ENCODE measurements at regions not wholly inside any gene's neighbourhood (a gene's known extent, or its start where the extent isn't known, plus 50 kb on each side); places are given as distances from the start of the nearest gene placed in this dataset.

DNA sequence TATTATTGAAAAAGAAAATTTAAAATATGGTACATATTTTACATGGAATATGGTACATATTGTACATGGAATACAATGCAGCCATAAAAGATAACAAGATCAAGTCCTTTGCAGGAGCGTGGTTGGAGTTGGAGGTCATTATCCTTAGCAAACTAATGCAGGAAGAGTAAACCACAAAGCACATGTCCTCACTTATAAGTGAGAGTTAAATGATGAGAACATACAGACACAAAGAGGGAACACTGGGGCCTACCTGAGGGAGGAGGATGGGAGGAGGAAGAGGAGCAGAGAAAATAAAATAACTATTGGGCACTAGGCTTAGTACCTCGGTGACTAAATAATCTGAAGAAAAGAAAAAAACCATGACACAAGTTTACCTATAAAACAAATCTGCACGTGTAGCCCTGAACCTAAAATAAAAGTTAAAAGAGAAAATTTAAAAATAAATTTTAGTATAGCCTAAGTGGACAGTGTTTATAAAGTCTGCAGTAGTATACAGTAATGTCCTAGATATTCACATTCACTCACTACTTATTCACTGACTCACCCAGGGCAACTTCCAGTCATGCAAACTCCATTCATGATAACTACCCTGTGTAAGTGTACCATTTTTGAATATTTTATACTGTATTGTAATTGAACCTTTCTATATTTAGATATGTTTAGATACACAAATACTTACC is 204.4 kb downstream of the FAM76B start:
- Histone ChIP-seq H3K27me3 (ENCODE audit: insufficient read depth, low read length) (no peaks in the 10 kb centered on the region), H3K79me2 (ENCODE audit: insufficient read depth, low read length) (no peaks in the 10 kb centered on the region), H2AK5ac (ENCODE audit: insufficient read length, low read length) (no peak overlapping the region), H2BK12ac (ENCODE audit: insufficient read length, low read depth, low read length) (no peak overlapping the region), H3K4me1 (ENCODE audit: insufficient read depth, low read length) (no peaks in the 10 kb centered on the region), H3K4me2 (ENCODE audit: insufficient read depth, insufficient read length, low read length) (no peak overlapping the region), H2BK5ac (ENCODE audit: insufficient read length, low read length) (no peak overlapping the region), H2BK120ac (ENCODE audit: low read depth, low read length, poor library complexity, severe bottlenecking) (no peak overlapping the region), H3K23me2 (ENCODE audit: insufficient read length, low read depth, low read length, poor library complexity, severe bottlenecking) (no peaks in the 10 kb centered on the region), H3K14ac (ENCODE audit: insufficient read depth, low read length) (no peak overlapping the region), H3K27ac (ENCODE audit: insufficient read length, low read depth, low read length) (no peak overlapping the region), H3T11ph (ENCODE audit: low read length) (no peak overlapping the region), H4K91ac (ENCODE audit: insufficient read length, low read depth, low read length) (no peak overlapping the region), H4K20me1 (ENCODE audit: control insufficient read depth, insufficient read depth, insufficient read length) (no peaks in the 10 kb centered on the region), H3K9me3 (ENCODE audit: control insufficient read depth, low read depth, low read length) (no peaks in the 10 kb centered on the region), H4K8ac (replicated peaks; ENCODE audit: insufficient read length, low read depth, low read length) (no peak overlapping the region), H3K23ac (ENCODE audit: insufficient read length, low read depth, low read length) (no peak overlapping the region), H3K56ac (ENCODE audit: insufficient read length, low read depth, low read length) (no peak overlapping the region), H2BK15ac (ENCODE audit: low read depth, low read length) (no peak overlapping the region), H3K18ac (ENCODE audit: insufficient read length, low read depth, low read length) (no peak overlapping the region), H2AFZ (ENCODE audit: low read length) (no peak overlapping the region), H3K9ac (ENCODE audit: extremely low read depth, insufficient read length, low read length) (no peak overlapping the region), H3K4ac (ENCODE audit: low read depth, low read length) (no peak overlapping the region), H4K5ac (ENCODE audit: insufficient read length, low read depth, low read length) (no peak overlapping the region), H2BK20ac (ENCODE audit: low read depth, low read length, poor library complexity, severe bottlenecking) (no peak overlapping the region), H3K79me1 (ENCODE audit: insufficient read depth, low read depth, low read length, poor library complexity, severe bottlenecking) (no peaks in the 10 kb centered on the region)
- H3K9me3 Mint-ChIP-seq: no peaks in the 10 kb centered on the region
- H3K27ac Mint-ChIP-seq: no peak overlapping the region
- H3K36me3 Mint-ChIP-seq (ENCODE audit: insufficient read depth in 1 of 3, low read depth in 3 of 3): no peaks in the 10 kb centered on the region
- no peak overlapping the region for H3K4me3 Mint-ChIP-seq
- no CpG with 5 or more reads among the region's 3 CpGs for WGBS (ENCODE audit: extremely low coverage, insufficient read length, low lambda C conversion rate)
- H3K27me3 Mint-ChIP-seq (ENCODE audit: low read depth): no peaks in the 10 kb centered on the region
- H3K4me1 Mint-ChIP-seq: peaks cover 4% of the 10 kb centered on the region in 2 experiments
- DNase-seq: no peak
- TF ChIP-seq, protein P1, sequence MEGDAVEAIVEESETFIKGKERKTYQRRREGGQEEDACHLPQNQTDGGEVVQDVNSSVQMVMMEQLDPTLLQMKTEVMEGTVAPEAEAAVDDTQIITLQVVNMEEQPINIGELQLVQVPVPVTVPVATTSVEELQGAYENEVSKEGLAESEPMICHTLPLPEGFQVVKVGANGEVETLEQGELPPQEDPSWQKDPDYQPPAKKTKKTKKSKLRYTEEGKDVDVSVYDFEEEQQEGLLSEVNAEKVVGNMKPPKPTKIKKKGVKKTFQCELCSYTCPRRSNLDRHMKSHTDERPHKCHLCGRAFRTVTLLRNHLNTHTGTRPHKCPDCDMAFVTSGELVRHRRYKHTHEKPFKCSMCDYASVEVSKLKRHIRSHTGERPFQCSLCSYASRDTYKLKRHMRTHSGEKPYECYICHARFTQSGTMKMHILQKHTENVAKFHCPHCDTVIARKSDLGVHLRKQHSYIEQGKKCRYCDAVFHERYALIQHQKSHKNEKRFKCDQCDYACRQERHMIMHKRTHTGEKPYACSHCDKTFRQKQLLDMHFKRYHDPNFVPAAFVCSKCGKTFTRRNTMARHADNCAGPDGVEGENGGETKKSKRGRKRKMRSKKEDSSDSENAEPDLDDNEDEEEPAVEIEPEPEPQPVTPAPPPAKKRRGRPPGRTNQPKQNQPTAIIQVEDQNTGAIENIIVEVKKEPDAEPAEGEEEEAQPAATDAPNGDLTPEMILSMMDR (conservative IDR thresholded peaks at IDR 0.05): no peak
